Parathyroid adenoma (tissue), 2 donors: ENCODE measurements at regions not wholly inside any gene's neighbourhood (a gene's known extent, or its start where the extent isn't known, plus 50 kb on each side); places are given as distances from the start of the nearest gene placed in this dataset.

Experiments
- H2AFZ ChIP-seq: fragments of 300-600 bp; sonication (generic); one replicate; pipeline ENCODE4 v1.7.0; 2017; ENCODE audit warnings: antibody characterized with exemption, mild to moderate bottlenecking
- H3K27ac ChIP-seq: fragments of 300-600 bp; sonication (generic); one replicate; pipeline ENCODE4 v1.7.0; 2017
- H3K27me3 ChIP-seq: fragments of 300-600 bp; sonication (generic); one replicate; pipeline ENCODE4 v1.7.0; 2017; ENCODE audit warnings: low read length; ENCODE audit not compliant: control insufficient read depth, insufficient read depth
- H3K36me3 ChIP-seq: fragments of 300-600 bp; sonication (generic); one replicate; pipeline ENCODE4 v1.7.0; 2017; ENCODE audit warnings: low read length; ENCODE audit not compliant: control insufficient read depth, insufficient read depth
- H3K4me1 ChIP-seq: fragments of 300-600 bp; sonication (generic); one replicate; pipeline ENCODE4 v1.7.0; 2017; ENCODE audit warnings: control low read depth
- H3K4me2 ChIP-seq: fragments of 300-600 bp; sonication (generic); one replicate; pipeline ENCODE4 v1.7.0; 2017; ENCODE audit warnings: low read length
- H3K4me3 ChIP-seq: fragments of 300-600 bp; sonication (generic); one replicate; pipeline ENCODE4 v1.7.0; 2017; ENCODE audit warnings: low read depth, low read length
- H3K79me2 ChIP-seq: fragments of 300-600 bp; sonication (generic); one replicate; pipeline ENCODE4 v1.7.0; 2017; ENCODE audit warnings: control low read depth
- H3K9ac ChIP-seq: fragments of 300-600 bp; sonication (generic); one replicate; pipeline ENCODE4 v1.7.0; 2017; ENCODE audit warnings: mild to moderate bottlenecking
- H3K9me3 ChIP-seq: fragments of 300-600 bp; sonication (generic); one replicate; pipeline ENCODE4 v1.7.0; 2017; ENCODE audit warnings: low read length; ENCODE audit not compliant: control insufficient read depth
- TF ChIP-seq, protein P1 (sequence below): fragments of 300-600 bp; sonication (generic); IDR thresholded peaks from one replicate; pipeline ENCODE4 v1.7.0; 2017; ENCODE audit warnings: antibody characterized with exemption, mild to moderate bottlenecking
- donor health status: primary hyperparathyroidism.

- H3K4me2 ChIP-seq: no peak overlapping the region
- H3K36me3 ChIP-seq: no peaks in the 10 kb centered on the region
- no peaks in the 10 kb centered on the region for H3K9me3 ChIP-seq
- H3K4me1 ChIP-seq: no peaks in the 10 kb centered on the region
- no peak overlapping the region for H2AFZ ChIP-seq
- no peak overlapping the region for H3K27ac ChIP-seq
- no peaks in the 10 kb centered on the region for H3K79me2 ChIP-seq
- H3K9ac ChIP-seq: no peak overlapping the region
- TF ChIP-seq, protein P1, sequence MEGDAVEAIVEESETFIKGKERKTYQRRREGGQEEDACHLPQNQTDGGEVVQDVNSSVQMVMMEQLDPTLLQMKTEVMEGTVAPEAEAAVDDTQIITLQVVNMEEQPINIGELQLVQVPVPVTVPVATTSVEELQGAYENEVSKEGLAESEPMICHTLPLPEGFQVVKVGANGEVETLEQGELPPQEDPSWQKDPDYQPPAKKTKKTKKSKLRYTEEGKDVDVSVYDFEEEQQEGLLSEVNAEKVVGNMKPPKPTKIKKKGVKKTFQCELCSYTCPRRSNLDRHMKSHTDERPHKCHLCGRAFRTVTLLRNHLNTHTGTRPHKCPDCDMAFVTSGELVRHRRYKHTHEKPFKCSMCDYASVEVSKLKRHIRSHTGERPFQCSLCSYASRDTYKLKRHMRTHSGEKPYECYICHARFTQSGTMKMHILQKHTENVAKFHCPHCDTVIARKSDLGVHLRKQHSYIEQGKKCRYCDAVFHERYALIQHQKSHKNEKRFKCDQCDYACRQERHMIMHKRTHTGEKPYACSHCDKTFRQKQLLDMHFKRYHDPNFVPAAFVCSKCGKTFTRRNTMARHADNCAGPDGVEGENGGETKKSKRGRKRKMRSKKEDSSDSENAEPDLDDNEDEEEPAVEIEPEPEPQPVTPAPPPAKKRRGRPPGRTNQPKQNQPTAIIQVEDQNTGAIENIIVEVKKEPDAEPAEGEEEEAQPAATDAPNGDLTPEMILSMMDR: no peak
- no peaks in the 10 kb centered on the region for H3K27me3 ChIP-seq
- H3K4me3 ChIP-seq: no peak overlapping the region
Measured at GRCh38 chr21:37967036-37967435, 50.8 kb upstream of the KCNJ6 start.

DNA sequence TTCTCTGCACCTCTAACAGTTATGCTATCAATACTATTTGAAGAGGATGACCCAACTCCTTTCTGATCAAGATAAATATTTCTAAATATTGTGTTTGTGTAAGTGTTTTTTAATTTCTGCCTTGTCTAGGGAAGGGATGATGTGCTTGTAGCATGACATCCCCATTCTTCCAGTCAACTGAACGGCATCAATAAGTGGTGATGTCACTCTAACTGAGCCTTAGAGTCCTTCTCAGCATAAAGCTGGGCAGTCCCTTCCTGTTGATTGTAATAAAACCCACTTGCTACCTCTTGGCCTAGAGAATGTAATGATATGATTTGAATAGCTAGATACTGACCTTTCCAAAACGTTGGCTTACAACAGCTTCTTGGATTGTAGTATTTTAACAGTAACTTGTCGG lies 52.5 kb upstream of the KCNJ6 start:
- Histone ChIP-seq H3K9me3 (no peaks in the 10 kb centered on the region), H3K27ac (no peak overlapping the region), H2AFZ (no peak overlapping the region), H3K4me3 (no peak overlapping the region), H3K36me3 (no peaks in the 10 kb centered on the region), H3K4me1 (no peaks in the 10 kb centered on the region), H3K27me3 (no peaks in the 10 kb centered on the region), H3K79me2 (no peaks in the 10 kb centered on the region), H3K4me2 (no peak overlapping the region), H3K9ac (no peak overlapping the region)
- TF ChIP-seq, protein P1: no peak

- H3K4me2 ChIP-seq: no peak overlapping the region
- no peak overlapping the region for H3K27ac ChIP-seq
- TF ChIP-seq, protein P1: no peak
Measured at GRCh38 chr21:37970548-37970947, 54.3 kb upstream of the KCNJ6 start.

DNA sequence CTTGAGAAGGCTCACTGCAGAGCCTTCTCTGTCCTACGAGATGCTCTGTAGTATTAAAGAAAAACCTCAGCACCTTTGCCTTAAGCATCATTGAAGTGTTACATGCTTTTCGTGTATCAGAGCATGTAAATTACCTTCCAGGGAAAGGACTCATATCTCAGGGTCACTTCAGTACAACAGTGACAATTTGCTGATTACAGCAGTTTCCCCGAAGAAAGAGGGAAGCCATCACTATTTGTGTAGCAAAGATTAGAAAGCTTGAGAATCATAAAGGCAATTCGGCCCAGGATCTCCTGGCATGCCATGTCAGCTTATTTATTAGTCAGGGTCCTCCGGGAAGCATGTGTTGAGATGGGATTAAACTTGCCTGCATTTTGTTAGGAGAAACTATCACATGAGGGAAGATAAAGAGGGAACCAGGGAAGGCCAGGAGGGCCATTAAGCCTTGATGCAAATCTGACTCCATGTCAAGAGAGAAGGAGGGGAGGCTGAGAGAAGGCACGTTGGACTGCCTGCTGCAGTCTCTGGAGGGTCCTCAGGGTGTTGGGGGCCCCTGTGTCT lies 55.2 kb upstream of the KCNJ6 start:
- Histone ChIP-seq H3K27me3 (no peaks in the 10 kb centered on the region), H3K9me3 (no peaks in the 10 kb centered on the region), H3K4me3 (no peak overlapping the region), H3K79me2 (no peaks in the 10 kb centered on the region), H3K36me3 (no peaks in the 10 kb centered on the region), H3K4me2 (no peak overlapping the region), H3K4me1 (no peaks in the 10 kb centered on the region), H3K27ac (no peak overlapping the region), H2AFZ (no peak overlapping the region), H3K9ac (no peak overlapping the region)
- TF ChIP-seq, protein P1: no peak

More at GRCh38 chr21:37970548-37970947, 54.3 kb upstream of the KCNJ6 start:
- no peaks in the 10 kb centered on the region for H3K9me3 ChIP-seq
- no peak overlapping the region for H3K9ac ChIP-seq
- H3K4me1 ChIP-seq: no peaks in the 10 kb centered on the region
- H3K4me3 ChIP-seq: no peak overlapping the region
- H3K36me3 ChIP-seq: no peaks in the 10 kb centered on the region
- H2AFZ ChIP-seq: no peak overlapping the region
- H3K79me2 ChIP-seq: no peaks in the 10 kb centered on the region
- no peaks in the 10 kb centered on the region for H3K27me3 ChIP-seq

DNA sequence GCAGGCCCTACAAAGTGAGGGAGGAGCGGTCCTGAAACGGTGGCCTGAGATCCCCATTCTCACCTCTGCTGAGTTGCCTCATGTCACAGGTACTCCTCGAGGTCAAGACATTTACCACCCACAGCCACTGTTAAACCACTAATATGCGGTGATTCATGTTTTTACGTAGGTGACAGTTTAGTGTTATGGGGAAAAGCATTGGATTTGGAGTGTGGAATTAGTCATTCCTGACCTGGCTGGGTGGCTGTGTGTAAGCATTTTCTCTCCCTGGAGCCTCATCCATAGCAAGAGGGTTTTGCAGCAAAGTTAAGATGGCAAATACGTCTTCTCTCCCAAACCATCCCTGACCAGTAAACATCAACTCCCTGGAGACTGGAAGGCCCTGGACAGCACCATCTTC lies 57.8 kb upstream of the KCNJ6 start:
- Histone ChIP-seq H3K27ac (no peak overlapping the region), H3K9ac (no peak overlapping the region), H3K9me3 (no peaks in the 10 kb centered on the region), H3K27me3 (no peaks in the 10 kb centered on the region), H3K4me3 (no peak overlapping the region), H2AFZ (no peak overlapping the region), H3K4me1 (no peaks in the 10 kb centered on the region), H3K36me3 (no peaks in the 10 kb centered on the region), H3K4me2 (no peak overlapping the region), H3K79me2 (no peaks in the 10 kb centered on the region)
- TF ChIP-seq, protein P1: no peak
